HG03354 (cell line): ENCODE measurements at regions not wholly inside any gene's neighbourhood (a gene's known extent, or its start where the extent isn't known, plus 50 kb on each side); places are given as distances from the start of the nearest gene placed in this dataset.

ENCODE experiments used
- ATAC-seq: cut with Tn5 transposase; IDR thresholded peaks from one replicate; pipeline ENCODE4 v1.9.1; 2021; ENCODE audit warnings: mild to moderate bottlenecking; ENCODE audit not compliant: unreplicated experiment, poor library complexity, severe bottlenecking

GRCh38 chr17:77852731-77853130, 105.8 kb upstream of the TNRC6C start:
- ATAC-seq = no peak

GRCh38 chr17:77853191-77853977, 105.1 kb upstream of the TNRC6C start:
- no peak for ATAC-seq

- ATAC-seq = no peak
Observed at GRCh38 chr17:77854083-77854758, 104.3 kb upstream of the TNRC6C start.

- no peak for ATAC-seq
Observed at GRCh38 chr17:77854759-77855745, 103.5 kb upstream of the TNRC6C start.

- no peak for ATAC-seq
Observed at GRCh38 chr17:77856551-77857305, 101.8 kb upstream of the TNRC6C start.

GRCh38 chr17:77857306-77857555, 101.3 kb upstream of the TNRC6C start:
- ATAC-seq = no peak

- ATAC-seq = no peak
Observed at GRCh38 chr17:77857613-77858012, 100.9 kb upstream of the TNRC6C start.

- ATAC-seq = no peak
Observed at GRCh38 chr17:77858291-77859034, 100.0 kb upstream of the TNRC6C start.

GRCh38 chr17:77859035-77859810, 99.3 kb upstream of the TNRC6C start:
- ATAC-seq = no peak

GRCh38 chr17:77861133-77861695, 97.3 kb upstream of the TNRC6C start:
- ATAC-seq = no peak

GRCh38 chr17:77861981-77862645, 96.4 kb upstream of the TNRC6C start:
- ATAC-seq = no peak

GRCh38 chr17:77862890-77863813, 95.4 kb upstream of the TNRC6C start:
- no peak for ATAC-seq

GRCh38 chr17:77863814-77864161, 94.7 kb upstream of the TNRC6C start:
- ATAC-seq = no peak

GRCh38 chr17:77864234-77865111, 94.0 kb upstream of the TNRC6C start:
- ATAC-seq = no peak

- ATAC-seq = no peak
Observed at GRCh38 chr17:77865112-77865611, 93.3 kb upstream of the TNRC6C start.

GRCh38 chr17:77865716-77866115, 92.8 kb upstream of the TNRC6C start:
- ATAC-seq = no peak
